ENCODE measurements at regions not wholly inside any gene's neighbourhood (a gene's known extent, or its start where the extent isn't known, plus 50 kb on each side); places are given as distances from the start of the nearest gene placed in this dataset.

DNA sequence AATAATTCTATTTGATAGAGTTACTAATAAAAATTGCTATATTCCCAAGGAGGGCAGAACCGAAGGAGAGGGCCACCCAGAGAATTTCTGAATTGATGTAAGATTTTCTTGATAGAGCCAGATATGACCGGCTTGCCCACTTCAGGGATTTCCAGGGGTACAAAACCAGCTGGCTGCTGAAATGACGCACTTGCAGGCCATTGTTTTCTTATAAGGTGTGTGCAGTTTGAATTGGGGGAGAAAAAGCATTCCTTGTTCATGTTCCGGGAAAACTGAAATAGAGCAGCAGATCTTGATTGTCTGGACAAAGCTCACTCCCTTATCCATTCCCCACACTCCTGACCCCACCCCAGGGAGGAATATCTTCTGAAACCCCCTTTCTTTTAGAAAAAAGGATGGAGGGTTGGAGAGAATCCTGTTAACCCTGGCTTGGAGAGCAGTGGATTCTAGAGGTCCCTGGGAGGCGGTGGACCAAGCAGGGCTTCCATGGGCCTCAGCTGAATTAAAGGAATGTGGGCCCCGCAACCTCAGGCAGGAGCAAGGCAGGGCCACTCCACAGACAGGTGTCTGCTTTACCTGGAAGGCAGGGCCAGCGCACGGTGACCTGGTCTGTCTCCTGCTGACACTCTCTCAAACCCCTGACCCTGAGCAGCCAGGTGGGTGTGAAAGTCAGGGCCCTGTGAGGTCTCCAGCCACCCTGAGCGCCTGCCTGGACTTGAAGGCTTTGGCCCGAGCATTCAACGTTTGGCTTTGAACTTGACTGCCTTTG is 96.4 kb downstream of the TMEM170B start:
- Histone ChIP-seq H3K4me1 (ENCODE audit: insufficient read depth, insufficient read length) (no peaks in the 10 kb centered on the region), H3K36me3 (ENCODE audit: insufficient read depth, insufficient read length, low read length) (no peaks in the 10 kb centered on the region), H3K4me3 (ENCODE audit: insufficient read length, low read depth) (no peak overlapping the region), H3K27me3 (ENCODE audit: insufficient read depth, insufficient read length) (no peaks in the 10 kb centered on the region), H3K9me3 (ENCODE audit: insufficient read depth, low read length) (no peaks in the 10 kb centered on the region), H3K9ac (ENCODE audit: insufficient read length, low read depth) (no peak overlapping the region)
- TF ChIP-seq ZNF274 (IDR thresholded peaks at IDR 0.05; ENCODE audit: low read depth, low read length): no peak
- TF ChIP-seq YY1 (IDR thresholded peaks at IDR 0.05; ENCODE audit: insufficient read depth, insufficient read length): no peak
- no peak for TF ChIP-seq SUZ12 (IDR thresholded peaks at IDR 0.05; ENCODE audit: extremely low read depth, insufficient read depth, insufficient read length)
- no peak for DNase-seq (ENCODE audit: low read depth, low spot score)

DNA sequence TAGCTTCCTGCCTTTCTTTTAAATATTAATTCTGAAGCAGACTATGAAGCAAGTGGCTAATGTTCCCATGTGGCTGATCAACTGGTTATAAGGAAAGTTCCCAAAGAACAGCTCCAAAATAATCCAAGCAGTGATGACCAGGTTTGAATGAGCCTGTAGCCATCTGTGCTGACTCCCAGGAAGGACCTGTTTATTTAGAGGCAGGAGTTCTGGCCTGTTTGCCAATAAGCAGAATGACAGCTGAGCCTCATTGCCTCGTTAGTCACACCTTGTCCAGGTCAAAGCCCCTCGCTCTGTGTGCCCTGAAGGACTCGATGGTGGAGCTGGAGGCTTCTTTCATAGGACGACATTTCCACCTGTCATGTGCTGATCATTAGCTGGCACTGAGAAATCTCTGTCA is 97.4 kb downstream of the TMEM170B start:
- Histone ChIP-seq H3K4me1 (ENCODE audit: insufficient read depth, insufficient read length) (no peaks in the 10 kb centered on the region), H3K27me3 (ENCODE audit: insufficient read depth, insufficient read length) (no peaks in the 10 kb centered on the region), H3K9me3 (ENCODE audit: insufficient read depth, low read length) (no peaks in the 10 kb centered on the region), H3K9ac (ENCODE audit: insufficient read length, low read depth) (no peak overlapping the region), H3K4me3 (ENCODE audit: insufficient read length, low read depth) (no peak overlapping the region), H3K36me3 (ENCODE audit: insufficient read depth, insufficient read length, low read length) (no peaks in the 10 kb centered on the region)
- DNase-seq (ENCODE audit: low read depth, low spot score): no peak
- TF ChIP-seq YY1 (IDR thresholded peaks at IDR 0.05; ENCODE audit: insufficient read depth, insufficient read length) (no peak), ZNF274 (IDR thresholded peaks at IDR 0.05; ENCODE audit: low read depth, low read length) (no peak), SUZ12 (IDR thresholded peaks at IDR 0.05; ENCODE audit: extremely low read depth, insufficient read depth, insufficient read length) (no peak)

DNA sequence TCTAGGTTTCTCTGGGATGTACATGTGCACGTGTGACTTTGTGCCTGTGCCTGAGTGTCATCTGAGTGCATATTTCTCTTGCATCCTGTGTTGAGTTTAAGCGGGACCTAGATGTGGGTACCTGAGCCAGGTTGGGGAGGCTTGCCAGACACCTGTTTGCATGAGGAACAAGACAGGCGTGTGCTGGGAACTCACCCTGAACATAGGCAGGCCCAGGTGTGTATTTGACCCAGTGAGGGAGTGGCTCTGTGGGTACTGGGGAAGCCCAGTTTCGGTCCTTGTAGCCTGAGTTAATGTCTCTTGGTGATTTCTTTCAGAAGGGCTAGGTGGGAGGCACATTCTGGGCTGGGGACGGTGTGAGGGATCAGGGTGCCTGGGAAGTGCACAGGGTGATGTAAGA is 98.6 kb downstream of the TMEM170B start:
- Histone ChIP-seq H3K9ac (ENCODE audit: insufficient read length, low read depth) (no peak overlapping the region), H3K4me1 (ENCODE audit: insufficient read depth, insufficient read length) (no peaks in the 10 kb centered on the region), H3K36me3 (ENCODE audit: insufficient read depth, insufficient read length, low read length) (no peaks in the 10 kb centered on the region), H3K4me3 (ENCODE audit: insufficient read length, low read depth) (no peak overlapping the region), H3K27me3 (ENCODE audit: insufficient read depth, insufficient read length) (no peaks in the 10 kb centered on the region), H3K9me3 (ENCODE audit: insufficient read depth, low read length) (no peaks in the 10 kb centered on the region)
- TF ChIP-seq SUZ12 (IDR thresholded peaks at IDR 0.05; ENCODE audit: extremely low read depth, insufficient read depth, insufficient read length) (no peak), YY1 (IDR thresholded peaks at IDR 0.05; ENCODE audit: insufficient read depth, insufficient read length) (no peak), ZNF274 (IDR thresholded peaks at IDR 0.05; ENCODE audit: low read depth, low read length) (no peak)
- DNase-seq (ENCODE audit: low read depth, low spot score): no peak

DNA sequence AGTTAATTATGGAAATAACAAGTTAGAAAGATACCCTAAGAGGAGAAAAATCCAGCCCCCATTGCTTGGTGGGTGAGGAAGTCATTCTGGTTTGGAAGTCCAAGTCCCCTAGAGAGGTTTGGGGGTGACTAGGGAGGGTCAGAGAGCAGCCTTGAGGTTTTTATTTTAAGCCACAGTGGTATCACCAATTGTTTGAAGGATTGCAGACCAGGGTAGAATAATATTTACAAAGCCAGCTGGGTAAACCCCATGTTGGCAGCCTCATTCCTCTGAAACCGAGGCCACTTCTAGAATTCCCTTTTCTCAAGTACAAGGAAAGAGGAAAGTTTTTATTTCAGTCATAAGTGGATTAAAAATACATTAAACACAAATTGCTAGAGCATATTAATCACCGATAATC is 99.7 kb downstream of the TMEM170B start:
- H3K27me3 ChIP-seq (ENCODE audit: insufficient read depth, insufficient read length): no peaks in the 10 kb centered on the region
- DNase-seq (ENCODE audit: low read depth, low spot score): no peak
- H3K4me3 ChIP-seq (ENCODE audit: insufficient read length, low read depth): no peak overlapping the region
- no peaks in the 10 kb centered on the region for H3K4me1 ChIP-seq (ENCODE audit: insufficient read depth, insufficient read length)
- no peak for TF ChIP-seq ZNF274 (IDR thresholded peaks at IDR 0.05; ENCODE audit: low read depth, low read length)
- no peak for TF ChIP-seq YY1 (IDR thresholded peaks at IDR 0.05; ENCODE audit: insufficient read depth, insufficient read length)
- no peak for TF ChIP-seq SUZ12 (IDR thresholded peaks at IDR 0.05; ENCODE audit: extremely low read depth, insufficient read depth, insufficient read length)
- H3K36me3 ChIP-seq (ENCODE audit: insufficient read depth, insufficient read length, low read length): no peaks in the 10 kb centered on the region
- no peak overlapping the region for H3K9ac ChIP-seq (ENCODE audit: insufficient read length, low read depth)
- H3K9me3 ChIP-seq (ENCODE audit: insufficient read depth, low read length): peaks cover 5% of the 10 kb centered on the region; the same call in 1 of the 2 replicates

DNA sequence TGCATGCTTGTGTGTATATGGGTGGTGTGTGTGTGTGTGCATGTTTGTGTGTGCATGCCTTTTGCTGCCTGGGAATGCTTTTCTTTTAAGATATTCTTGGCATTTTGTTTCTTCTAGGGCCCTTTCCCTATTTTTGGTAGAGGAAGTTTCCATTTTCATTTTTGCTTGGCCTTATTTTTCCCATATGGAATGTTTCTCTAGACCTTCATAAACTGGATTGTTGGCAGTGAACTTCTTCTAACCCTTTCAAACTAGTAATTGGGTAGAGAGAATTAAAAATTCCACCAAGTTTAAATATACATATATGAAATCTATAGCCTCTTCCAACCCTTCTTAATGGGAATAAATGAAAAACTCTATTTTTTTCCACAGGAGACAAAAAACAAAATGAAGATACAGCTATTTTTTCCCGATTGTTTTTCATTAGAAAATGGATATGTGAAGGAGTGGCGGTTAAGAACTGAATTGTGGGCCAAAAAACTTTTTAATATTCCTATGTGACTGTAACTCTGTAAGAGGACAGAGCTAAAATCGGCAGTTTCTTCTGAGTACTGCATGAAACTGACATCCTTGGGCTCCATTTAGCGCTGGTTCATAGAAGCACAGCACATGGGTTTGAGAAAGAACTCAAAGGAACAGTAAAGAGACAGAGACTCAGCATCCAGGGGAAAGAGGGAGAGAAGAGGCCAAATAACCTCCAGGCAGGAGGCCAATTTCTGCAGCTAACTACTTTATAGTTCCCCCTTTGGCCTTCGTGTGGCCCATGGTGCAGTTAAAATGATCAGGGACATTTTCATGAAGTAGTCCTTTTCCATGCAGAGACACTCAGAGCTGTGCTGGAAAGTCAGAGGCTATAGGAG is 102.1 kb downstream of the TMEM170B start:
- Histone ChIP-seq H3K36me3 (ENCODE audit: insufficient read depth, insufficient read length, low read length) (no peaks in the 10 kb centered on the region), H3K4me3 (ENCODE audit: insufficient read length, low read depth) (no peak overlapping the region)

DNA sequence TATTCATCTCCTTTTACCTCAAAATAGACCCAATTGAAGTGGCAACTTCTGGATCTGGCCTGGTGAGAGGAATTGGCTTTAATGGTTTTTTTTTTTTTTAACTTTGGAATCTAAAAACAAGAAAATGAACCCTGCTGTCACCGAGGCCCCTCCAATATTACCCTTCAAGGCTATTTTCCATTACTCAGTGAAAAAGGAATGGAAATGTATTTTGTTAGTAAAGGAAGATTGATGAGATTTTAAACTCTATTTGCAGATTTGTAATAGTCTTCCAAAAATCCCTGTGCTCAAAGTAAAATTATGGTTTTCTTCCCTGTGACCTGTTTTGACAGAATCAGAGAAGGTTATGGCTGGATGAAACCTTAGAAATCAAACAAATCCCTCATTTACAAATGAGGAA is 102.9 kb downstream of the TMEM170B start:
- Histone ChIP-seq H3K36me3 (ENCODE audit: insufficient read depth, insufficient read length, low read length) (no peaks in the 10 kb centered on the region), H3K9ac (ENCODE audit: insufficient read length, low read depth) (no peak overlapping the region), H3K27me3 (ENCODE audit: insufficient read depth, insufficient read length) (no peaks in the 10 kb centered on the region), H3K4me1 (ENCODE audit: insufficient read depth, insufficient read length) (no peaks in the 10 kb centered on the region), H3K4me3 (ENCODE audit: insufficient read length, low read depth) (no peak overlapping the region), H3K9me3 (ENCODE audit: insufficient read depth, low read length) (peaks cover 5% of the 10 kb centered on the region; the same call in 1 of the 2 replicates)
- TF ChIP-seq ZNF274 (IDR thresholded peaks at IDR 0.05; ENCODE audit: low read depth, low read length): no peak
- no peak for TF ChIP-seq SUZ12 (IDR thresholded peaks at IDR 0.05; ENCODE audit: extremely low read depth, insufficient read depth, insufficient read length)
- no peak for TF ChIP-seq YY1 (IDR thresholded peaks at IDR 0.05; ENCODE audit: insufficient read depth, insufficient read length)
- DNase-seq (ENCODE audit: low read depth, low spot score): no peak

More for the DNA sequence above, 102.1 kb downstream of the TMEM170B start:
- DNase-seq (ENCODE audit: low read depth, low spot score): no peak
- peaks cover 5% of the 10 kb centered on the region; the same call in 1 of the 2 replicates for H3K9me3 ChIP-seq (ENCODE audit: insufficient read depth, low read length)
- no peaks in the 10 kb centered on the region for H3K4me1 ChIP-seq (ENCODE audit: insufficient read depth, insufficient read length)
- H3K9ac ChIP-seq (ENCODE audit: insufficient read length, low read depth): no peak overlapping the region
- no peaks in the 10 kb centered on the region for H3K27me3 ChIP-seq (ENCODE audit: insufficient read depth, insufficient read length)
- TF ChIP-seq YY1 (IDR thresholded peaks at IDR 0.05; ENCODE audit: insufficient read depth, insufficient read length): no peak
- TF ChIP-seq SUZ12 (IDR thresholded peaks at IDR 0.05; ENCODE audit: extremely low read depth, insufficient read depth, insufficient read length): no peak
- TF ChIP-seq ZNF274 (IDR thresholded peaks at IDR 0.05; ENCODE audit: low read depth, low read length): no peak

DNA sequence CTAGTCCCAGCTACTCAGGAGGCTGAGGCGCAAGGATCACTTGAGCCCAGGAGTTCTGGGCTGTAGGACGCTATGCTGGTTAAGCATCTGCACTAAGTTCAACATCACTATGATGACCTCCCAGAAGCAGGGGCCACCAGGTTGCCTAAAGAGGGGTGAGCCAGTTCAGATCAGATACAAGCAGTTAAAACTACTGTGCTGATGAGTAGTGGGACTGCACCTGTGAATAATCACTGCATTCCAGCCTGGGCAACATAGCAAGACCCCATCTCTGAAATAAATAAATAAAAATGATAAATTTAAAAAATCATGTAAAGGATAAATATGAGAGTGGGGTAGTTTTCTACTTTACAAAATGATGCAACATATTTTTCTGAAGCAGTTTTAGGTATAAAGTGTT is 106.5 kb downstream of the TMEM170B start:
- DNase-seq (ENCODE audit: low read depth, low spot score): no peak
- H3K27me3 ChIP-seq (ENCODE audit: insufficient read depth, insufficient read length): no peaks in the 10 kb centered on the region
- H3K9ac ChIP-seq (ENCODE audit: insufficient read length, low read depth): no peak overlapping the region
- H3K36me3 ChIP-seq (ENCODE audit: insufficient read depth, insufficient read length, low read length): no peaks in the 10 kb centered on the region
- H3K9me3 ChIP-seq (ENCODE audit: insufficient read depth, low read length): peaks cover 18% of the 10 kb centered on the region
- no peak overlapping the region for H3K4me3 ChIP-seq (ENCODE audit: insufficient read length, low read depth)
- TF ChIP-seq YY1 (IDR thresholded peaks at IDR 0.05; ENCODE audit: insufficient read depth, insufficient read length) (no peak), SUZ12 (IDR thresholded peaks at IDR 0.05; ENCODE audit: extremely low read depth, insufficient read depth, insufficient read length) (no peak), ZNF274 (IDR thresholded peaks at IDR 0.05; ENCODE audit: low read depth, low read length) (no peak)
- H3K4me1 ChIP-seq (ENCODE audit: insufficient read depth, insufficient read length): no peaks in the 10 kb centered on the region
